GM21381 (cell line): ENCODE measurements at regions not wholly inside any gene's neighbourhood (a gene's known extent, or its start where the extent isn't known, plus 50 kb on each side); places are given as distances from the start of the nearest gene placed in this dataset.
A peak's percentile ranks its signal among the peaks of the same experiment; 100 is the strongest.

ENCODE experiments used
- ATAC-seq: cut with Tn5 transposase; IDR thresholded peaks from one replicate; pipeline ENCODE4 v1.9.1; 2021; ENCODE audit warnings: mild to moderate bottlenecking, moderate library complexity; ENCODE audit not compliant: unreplicated experiment

DNA sequence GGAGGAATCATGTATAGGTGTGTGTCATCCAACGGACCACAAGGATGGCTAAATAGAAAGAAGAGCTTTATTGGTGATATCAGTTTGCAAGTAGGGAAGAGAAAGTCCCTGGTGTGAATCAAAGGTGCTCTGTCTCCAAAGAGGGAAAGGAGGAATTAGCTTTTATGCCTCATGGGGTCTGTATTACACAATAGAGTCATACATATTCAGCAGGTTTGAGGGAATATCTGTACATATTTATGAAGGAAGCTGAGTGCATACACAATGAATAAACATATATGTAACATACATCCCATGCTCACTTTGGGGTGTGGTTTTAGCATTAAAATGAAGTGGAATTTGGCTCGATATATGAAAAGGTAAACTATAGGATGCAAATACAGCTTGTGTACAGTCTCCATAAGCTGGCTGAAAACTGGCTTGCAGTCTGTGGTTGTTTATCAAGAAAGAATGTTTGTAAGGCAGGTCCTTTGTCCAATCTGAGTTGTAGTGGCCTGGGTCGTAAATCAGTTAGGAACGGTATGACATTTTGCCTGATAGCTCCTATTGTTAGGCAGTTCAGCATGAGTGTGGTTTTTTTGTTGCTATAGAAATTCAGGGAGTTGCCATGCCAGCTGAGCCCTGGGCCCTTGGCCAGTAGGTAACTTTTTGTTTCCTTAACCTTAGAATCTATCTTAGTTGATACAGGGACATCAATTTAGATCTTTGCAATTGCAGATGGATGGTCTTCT is 198.0 kb upstream of the ZP4 start:
- ATAC-seq, result no peak

- ATAC-seq, result no peak
These were observed 183.3 kb upstream of the ZP4 start for GRCh38 chr1:238073991-238074390.

GRCh38 chr1:238071061-238071460 is 180.3 kb upstream of the ZP4 start:
- no peak for ATAC-seq

DNA sequence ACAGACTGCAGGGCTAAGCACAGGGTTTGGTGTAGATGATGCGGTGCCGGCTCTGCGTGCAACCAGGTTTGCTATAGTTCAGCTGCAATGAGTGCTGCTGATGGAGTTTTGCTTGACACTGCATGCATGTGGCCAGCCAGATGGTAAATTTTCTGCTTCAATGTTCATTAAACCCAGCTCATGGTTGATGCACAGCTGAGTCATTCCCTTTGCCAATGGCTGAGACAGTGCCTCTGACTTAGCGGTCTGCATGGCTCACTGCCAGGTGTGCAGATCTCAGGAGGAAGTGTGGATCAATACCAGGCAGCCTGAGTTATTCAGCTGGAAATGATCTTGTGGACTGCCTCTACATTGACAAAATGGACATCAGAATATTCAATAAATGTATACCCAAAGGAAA is 172.7 kb upstream of the ZP4 start:
- no peak for ATAC-seq

DNA sequence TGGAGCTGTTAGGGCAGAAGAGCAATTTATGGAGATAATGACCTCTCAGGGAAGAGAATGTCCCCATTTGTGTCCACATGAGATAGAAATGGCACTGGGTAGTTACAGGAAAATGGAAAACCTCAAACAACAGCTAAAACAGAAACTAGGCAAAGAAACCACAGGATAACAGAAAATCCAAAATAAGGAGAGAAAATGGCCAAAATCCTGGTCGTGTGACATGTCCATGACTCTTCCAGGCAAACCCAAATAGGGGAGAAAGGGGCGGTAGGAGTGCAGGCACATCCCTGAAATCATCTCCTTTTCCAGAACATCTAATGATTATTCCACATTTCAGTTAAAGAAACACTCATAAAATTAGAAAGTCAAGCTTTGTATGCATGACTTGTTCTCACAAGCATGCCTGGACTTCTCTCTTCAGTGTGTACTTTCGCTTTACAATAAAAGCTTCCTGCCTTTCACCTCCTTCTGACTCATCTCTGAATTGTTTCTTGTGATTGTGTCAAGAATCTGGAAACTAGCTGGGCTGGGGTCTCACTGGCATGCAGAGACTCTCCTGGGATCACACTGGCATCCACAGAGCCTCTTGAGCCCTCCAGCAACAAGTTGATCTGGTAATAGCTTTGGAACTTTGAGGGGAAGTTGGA is 171.4 kb upstream of the ZP4 start:
- ATAC-seq, result peak; percentile 49

DNA sequence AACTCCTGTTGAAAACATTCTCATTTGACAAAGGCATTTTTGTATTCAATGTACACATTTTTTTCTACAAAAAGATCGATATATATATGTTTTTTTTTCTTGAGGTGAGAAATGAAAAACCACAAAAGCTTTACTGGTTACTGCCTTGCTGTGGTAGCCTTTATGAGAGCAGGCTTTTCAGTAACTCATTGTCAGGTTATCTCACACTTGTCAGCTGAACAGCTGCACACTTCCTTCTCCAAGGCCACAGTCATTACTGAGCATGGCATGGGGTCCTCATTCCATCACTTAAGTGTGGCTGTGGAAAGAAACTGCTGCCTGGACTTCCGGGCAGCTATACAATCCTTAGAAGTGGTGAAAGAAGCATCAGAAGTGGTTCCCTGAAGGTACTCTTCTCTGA is 169.3 kb upstream of the ZP4 start:
- ATAC-seq, result peak; percentile 74

- ATAC-seq, result no peak
These were observed 162.0 kb upstream of the ZP4 start for GRCh38 chr1:238052496-238053266.

DNA sequence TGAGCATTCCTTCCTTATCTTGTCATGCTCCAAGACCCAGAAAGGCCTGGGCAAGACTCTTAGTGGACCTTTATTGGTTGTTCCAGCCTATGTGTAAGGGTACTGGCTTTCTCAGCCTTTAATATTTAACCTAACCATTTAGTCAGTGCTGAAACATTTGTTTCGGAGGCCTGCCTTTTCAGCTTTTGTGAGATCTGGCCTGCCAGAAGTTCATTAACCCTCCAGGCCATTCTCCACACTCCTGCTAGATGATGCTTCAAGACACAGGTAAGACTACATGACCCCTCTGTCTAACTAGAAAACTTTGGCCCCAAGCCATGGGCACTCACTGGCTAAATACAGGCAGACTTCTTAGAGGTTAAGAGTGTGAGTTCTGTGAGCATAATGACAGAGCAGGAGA is 138.4 kb upstream of the ZP4 start:
- ATAC-seq, result no peak

DNA sequence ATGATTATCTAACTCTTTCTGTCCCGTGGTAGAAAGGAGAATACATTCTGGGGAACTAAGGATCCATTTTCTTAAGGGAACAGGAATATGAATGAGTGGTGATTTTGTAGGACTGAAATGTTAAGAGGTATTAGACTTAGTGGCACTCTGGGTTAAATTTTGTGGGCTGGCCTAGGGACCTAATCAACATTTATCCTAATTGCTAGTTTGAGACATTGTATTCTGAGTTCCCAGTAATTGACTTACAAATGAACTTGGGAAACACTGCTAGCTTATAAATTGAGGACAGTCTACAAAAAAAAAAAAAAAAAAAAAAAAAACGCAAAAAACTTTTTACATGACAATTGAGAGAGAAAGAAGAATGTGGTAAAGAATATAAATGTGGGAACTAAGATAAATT is 136.6 kb upstream of the ZP4 start:
- no peak for ATAC-seq

DNA sequence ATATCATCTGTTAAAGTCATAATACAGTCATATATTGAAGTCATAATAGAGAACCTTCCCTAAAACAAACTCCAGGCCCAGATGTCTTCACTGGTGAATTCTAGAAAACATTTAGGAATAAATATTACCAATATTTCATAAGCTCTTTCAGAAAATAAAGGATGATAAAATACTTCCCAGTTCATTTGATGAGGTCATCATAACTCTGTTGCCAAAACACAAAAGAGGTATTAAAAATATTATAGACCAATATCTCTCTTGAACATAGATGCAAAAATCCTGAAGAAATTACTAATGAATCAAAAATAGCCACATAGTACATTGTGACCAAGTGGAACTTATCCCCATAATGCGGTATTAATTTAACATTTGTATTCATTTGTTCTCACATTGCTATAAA is 132.4 kb upstream of the ZP4 start:
- no peak for ATAC-seq

- ATAC-seq, result no peak
These were observed 127.5 kb upstream of the ZP4 start for GRCh38 chr1:238018214-238018613.

- ATAC-seq, result no peak
These were observed 116.1 kb upstream of the ZP4 start for GRCh38 chr1:238006779-238007178.

- ATAC-seq, result no peak
These were observed 114.4 kb upstream of the ZP4 start for GRCh38 chr1:238005116-238005515.

DNA sequence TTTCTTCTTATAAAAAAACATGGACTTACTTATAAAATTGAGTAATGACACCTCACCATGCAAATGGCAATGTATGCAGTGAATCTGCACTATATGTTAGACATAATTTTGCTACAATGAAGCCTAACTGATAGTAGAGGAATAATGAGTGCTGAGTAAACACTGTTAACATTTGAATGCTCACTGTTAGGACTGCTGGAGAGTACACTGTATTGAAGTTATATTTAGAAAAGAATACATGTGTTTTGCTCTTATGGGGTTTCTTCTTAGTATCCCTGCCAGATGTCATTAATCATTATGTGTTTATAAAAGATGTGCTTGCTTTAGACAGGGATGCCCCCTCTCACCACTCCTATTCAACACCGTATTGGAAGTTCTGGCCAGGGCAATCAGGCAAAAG is 111.1 kb upstream of the ZP4 start:
- no peak for ATAC-seq

DNA sequence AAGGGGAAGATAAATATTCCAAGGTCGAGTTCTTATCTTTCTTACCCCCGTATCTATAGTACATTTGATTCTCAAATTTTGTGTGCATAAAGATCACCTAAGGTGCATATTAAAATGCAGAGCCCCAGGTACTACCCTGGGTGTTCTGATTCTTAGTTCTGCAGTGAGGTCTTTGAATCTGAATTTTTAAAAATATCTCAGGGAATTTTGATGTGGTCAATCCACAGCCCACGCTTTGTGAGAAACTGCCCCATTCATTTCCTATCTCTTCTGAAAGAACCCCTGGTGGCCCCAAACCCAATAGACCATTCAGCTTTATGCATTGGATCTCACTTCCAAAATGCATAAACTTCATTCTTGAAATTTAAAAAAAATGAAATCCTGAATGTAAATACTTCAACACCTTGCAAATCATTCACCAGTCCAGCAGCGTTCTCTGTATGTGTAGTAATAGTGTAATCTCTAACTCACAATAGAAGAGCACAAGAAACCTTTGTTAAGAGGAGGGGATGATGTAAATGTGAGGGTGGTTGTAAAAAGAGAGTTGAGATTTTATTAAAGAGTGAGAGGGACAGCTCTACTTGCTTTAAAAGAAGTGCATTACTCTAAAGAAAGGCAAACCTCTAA is 108.8 kb upstream of the ZP4 start:
- ATAC-seq, result no peak

- no peak for ATAC-seq
These were observed 107.9 kb upstream of the ZP4 start for GRCh38 chr1:237998581-237998980.

DNA sequence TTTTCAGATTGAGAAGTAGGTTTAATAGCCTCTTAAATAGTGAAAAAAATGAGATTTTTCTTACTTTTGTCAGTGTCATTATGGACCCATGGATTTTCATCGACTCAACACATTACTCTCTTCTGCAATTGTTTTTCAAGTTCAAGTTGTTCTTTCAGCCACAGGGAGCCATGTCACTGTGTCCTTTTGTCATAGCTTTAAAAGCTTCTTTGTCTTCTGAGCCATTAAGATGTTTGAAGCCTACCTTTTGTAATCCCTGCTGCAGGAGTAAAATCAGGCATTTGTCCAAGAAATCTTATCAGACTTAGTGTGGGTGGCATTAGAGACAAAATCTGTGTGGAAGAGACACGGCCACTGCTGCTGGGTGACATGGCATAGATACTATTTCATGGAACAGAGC is 92.8 kb upstream of the ZP4 start:
- ATAC-seq, result no peak

DNA sequence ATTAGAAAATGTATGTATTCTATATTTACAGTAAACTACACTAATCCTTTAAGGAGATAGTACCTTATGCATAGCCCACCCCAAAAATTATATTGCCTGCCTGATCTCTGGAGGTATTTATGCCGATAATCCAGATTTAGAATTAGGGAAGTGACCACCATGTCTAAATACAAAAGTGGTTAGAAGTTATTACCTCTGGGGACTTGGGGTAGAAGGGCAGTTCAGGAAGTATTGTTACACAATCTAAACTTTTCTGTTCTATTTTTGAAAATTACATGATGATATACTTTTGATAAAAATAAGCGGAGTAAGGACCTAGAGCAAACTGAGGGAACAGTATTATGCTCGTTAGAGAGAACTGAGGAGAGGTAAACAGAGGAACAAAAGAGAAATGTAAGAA is 90.5 kb upstream of the ZP4 start:
- no peak for ATAC-seq

DNA sequence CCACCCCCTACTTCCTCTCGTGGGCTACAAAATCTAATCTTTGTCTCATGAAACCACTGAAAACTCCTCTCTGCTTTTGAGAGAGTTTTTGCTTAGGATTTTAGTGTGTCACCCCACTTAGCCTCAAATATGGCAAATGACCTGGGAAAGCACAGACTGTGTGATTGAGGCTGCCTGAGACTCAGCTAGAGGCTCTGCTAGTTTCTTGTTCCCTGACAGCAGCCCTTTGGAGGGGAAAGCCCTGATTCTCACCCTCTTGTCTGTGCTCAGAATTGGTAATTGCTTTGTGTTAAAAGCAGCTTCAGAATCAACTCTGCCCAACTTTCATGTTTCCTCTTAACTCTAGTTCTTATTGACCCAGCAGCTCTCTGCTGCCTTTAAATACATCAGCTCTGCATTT is 85.6 kb upstream of the ZP4 start:
- ATAC-seq, result no peak

- no peak for ATAC-seq
These were observed 85.2 kb upstream of the ZP4 start for GRCh38 chr1:237975903-237976302.

- no peak for ATAC-seq
These were observed 84.7 kb upstream of the ZP4 start for GRCh38 chr1:237975376-237975775.

DNA sequence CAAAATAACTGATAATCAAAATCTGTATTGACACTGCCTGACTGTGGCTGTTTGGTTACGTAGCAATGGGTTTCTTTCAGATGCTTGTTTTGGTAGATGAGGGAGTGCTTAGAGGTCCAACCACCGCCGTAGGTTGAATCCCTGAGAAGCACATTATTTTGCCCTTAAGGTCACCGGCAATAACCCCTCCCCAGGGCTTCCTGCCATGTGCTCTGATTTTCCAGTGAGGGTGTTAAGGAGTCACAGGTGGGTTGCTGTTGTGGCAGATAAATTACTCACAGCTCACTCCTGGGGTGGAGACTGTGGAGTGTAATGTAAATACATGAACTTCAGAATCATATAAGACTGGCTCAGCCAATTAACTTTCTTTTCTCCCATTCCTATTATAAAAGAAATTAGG is 81.5 kb upstream of the ZP4 start:
- no peak for ATAC-seq
